ENCODE measurements at regions not wholly inside any gene's neighbourhood (a gene's known extent, or its start where the extent isn't known, plus 50 kb on each side); places are given as distances from the start of the nearest gene placed in this dataset.
"Not testable (repeated sequence)": the region's sequence is repeated elsewhere in the genome, so short reads cannot be mapped to it uniquely, and the experiment has no call there.

DNA sequence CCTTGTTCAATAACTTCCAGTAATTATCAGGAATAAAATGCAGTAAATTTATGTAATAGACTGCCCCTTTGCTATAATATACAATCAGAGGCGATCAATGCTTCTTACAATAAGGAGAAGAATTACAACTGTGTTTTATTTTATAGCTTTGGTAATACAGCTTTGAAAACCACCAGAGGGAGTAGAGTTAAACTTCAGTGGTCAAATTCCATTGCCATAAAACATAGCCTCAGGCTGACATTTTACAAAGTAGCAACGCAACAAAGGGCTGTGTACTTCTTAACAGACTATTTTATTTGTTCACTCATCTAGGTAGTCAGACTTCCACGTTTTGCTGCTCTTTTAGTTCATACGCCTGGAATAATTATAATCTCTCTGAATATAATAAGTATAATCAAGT is 58.5 kb downstream of the TEX13C start:
- no peak for DNase-seq

DNA sequence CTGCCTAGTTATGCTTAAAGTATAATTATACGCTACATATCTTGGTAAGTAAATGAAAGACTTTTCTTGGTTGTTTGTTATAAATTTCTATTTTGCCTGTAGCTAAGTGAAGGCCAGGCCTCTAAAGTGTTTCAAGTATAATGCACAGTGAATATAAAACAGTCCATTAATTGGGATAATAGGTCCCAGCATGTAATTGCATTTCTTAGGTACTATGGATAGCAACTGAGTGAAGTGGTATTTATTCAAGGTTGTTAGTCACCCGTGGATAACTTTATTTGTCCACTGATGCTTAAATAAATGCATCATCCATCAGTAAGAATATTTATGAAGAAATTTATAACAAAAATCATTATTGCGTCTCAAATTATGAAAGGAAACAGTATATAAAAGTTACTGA is 59.1 kb downstream of the TEX13C start:
- no peak for DNase-seq

DNA sequence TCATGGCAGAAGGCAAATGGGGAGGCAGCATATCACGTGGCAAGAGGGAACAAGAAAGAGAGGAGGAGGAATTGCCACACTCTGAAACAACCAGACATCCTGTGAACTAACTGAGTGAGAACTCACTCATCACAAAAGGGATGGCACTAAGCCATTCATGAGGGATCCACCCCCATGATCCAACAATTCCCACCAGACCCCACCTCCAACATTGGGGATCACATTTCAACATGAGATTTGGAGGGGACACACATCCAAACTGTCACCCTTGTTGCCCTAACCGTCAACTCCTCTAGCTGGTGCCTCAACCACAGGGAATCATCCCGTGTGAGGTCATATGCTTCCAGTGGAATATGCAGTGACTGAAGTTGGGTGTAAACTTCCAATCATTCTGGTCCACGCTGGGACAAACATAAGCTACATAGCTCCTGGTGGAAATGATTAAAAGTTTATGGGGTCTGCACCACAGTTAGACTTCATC is 62.5 kb downstream of the TEX13C start:
- DNase-seq: no peak

DNA sequence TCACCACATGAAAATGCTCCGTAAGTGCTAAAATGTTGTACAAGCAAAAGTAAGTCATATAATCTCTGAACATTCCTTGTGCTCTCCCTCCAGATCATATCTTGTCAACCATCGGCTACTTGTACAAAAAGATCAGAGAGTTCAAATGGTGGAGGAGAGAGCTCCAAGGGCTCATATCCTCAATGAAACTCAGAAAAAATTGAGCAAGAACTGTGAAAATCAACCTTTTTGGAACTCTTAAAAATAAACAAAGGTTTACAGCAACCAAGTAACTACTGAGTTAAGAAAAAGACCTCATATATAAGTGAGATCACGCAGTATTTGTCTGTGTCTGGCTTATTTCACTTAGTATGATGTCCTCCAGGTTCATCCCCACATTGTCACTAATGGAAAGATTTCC is 63.2 kb downstream of the TEX13C start:
- no peak for DNase-seq

DNA sequence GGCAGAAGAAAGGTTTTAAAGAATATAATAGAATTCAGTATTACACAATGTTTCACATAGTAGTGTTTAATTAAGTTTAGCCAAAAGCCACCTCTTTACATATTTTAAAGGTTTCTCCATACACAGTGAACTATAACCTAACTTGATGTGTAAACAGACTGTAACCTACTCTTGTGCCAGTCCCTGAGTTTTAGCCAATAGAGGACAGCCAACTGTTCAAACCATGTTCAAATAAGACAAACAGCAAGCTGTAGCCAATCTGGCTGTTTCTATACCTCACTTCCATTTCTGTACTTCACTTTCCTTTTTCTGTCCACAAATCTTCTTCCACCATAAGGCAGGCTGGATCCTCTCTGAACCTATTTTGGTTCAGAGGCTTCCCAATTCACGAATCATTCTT is 65.2 kb downstream of the TEX13C start:
- no peak for DNase-seq

DNA sequence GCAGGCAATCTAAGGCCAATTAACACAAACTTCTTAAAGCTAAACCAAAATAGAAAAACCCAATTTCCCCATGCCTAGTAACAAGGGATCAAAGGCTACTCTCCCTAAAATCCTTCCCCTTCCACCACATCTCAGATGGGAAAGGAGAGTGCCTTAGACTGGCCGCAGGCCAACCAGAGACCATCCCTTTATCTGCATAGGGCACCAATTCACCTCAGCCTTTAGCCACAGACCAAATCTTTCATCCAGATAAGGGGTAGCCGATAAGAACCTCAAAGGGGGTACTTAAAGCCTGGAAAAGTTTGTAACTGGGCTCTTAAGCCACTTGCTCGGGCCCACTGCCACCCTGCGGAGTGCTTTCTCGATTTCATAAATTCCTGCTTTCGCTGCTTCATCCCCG is 68.3 kb downstream of the TEX13C start:
- no peak for DNase-seq

DNA sequence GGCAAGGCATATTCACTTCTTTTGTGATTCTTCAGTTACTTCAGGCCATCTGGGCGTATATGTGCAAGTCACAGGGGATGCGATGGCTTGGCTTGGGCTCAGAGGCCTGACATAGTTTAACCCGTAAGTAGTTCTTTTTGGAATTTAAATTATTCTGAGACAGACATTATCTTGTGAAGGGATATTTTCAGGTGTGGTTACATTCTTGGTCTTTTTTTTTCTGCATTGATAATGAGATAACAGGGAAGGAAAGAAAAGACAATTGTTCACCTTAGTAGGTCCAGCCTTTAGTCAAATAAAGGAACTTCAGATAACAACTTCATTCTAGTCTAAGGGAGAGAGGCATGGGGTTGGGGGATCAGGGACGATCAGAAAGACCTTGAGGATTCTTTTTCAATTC is 74.8 kb downstream of the TEX13C start:
- no peak for DNase-seq

DNA sequence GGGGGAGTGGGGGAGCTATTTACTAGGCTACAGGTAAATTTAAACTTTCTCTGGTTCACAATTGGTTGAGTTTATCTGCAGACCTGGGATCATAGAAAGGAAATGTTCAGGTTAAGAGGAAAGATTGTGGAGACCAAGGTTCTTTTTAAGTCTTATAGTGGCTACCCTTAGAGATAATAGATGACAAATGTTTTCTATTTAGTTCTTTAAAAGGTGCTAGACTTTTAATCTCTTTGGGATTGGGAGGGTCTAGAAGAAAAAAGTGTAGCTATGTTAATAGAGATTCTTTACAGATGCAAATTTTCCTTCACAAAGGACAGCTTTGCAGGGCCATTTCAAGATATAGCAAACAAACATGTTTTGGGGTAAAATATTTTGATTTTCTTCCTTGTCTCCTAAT is 76.0 kb downstream of the TEX13C start:
- DNase-seq: no peak

DNA sequence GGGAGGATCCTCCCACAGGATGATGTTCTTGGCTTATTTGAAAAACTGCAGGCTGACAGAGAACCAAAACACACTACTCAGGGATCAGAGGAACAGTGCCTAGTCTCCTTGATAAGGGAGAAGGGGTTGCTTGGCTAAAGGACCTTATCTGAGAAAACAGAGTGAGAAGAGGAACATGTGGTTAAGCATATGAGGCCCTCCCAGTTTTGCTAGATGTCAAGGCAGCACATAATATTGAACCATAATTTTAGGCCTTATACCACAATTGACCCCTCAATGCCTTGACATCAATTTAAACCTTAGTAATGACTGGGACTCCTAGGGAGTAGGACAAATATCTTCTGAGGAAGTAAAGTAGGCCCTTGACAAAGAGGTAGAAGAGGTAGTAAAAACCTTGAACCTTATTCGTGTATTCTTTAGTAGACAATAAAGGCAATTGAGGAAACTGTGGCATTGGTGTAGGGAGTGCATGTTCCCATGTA is 79.3 kb downstream of the TEX13C start:
- DNase-seq: no peak

DNA sequence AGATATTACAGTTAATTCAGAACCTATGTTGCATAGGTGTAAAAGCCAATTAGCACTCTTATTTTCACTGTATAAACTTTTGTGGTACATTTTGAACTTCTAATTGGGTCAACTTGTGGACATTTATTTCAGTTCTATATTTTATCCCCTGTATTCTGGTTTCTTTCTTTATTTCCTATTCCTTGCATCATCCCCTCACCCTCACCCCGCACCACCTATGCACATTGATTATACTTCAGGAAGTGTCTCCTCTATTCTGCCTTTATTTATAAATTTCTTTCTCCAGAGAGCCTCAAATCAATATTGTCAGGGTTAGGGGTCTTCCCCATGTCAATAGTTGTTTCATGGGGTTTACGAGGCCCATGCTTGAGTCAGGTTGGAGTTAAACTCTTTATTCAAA is 83.1 kb downstream of the TEX13C start:
- no peak for DNase-seq

DNA sequence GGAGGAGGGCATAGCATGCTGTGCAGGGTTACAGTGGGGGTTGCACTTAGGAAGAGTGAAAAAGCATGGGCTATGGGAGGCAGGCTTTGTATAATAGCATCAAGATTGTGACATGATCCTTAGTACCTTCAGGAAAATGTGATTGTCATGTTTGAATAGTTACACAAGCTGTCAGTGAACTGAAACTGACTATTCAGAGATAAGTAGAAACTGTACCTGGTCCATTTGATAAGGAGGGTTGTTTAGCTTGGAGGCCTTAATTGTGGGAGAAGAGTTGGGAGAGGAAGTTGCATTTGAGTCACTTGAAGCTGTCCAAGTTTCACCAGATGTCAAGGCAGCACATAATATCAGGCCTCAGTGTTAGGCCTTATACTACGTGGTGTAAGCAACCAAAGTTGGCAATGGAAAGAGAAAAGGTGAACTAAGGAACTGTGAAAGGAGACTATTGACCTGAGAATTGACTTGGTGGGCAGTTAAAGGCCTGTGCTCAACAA is 85.0 kb downstream of the TEX13C start:
- no peak for DNase-seq

DNA sequence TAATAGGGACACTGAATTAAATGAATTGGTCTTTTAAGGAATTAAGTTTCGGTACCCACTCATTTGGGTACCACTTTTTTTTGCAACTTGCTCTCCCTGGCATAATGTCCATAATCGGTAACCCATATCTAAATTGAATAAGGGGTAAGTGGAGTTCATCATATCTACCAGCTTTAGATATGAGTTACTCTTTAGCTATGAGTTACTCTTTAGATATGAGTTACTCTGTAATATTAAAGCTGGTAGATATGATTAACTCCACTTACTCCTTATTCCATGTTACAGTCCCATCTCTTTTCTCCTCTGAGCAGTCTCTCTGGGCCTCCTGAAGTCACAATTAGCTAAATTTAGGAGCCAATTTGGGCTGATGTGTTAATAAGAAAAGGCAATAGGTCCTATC is 85.7 kb downstream of the TEX13C start:
- DNase-seq: no peak

DNA sequence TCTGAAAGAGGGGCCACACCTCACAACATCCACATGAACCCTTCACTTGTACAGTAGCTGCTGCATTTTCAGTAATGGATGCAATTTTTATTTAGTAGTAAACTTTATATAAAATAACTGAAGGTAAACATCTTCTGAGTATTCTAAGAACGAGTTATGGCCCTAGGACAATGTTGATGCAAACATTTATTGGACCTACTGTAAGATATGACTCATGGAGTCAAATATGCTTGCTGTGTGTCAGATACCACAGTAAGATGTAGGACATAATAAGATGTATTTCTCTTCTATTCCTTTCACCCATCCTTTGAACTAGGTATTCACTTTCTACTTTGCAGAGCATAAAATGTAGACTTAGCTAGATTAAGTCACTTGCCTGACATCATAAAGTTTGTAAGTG is 87.6 kb downstream of the TEX13C start:
- no peak for DNase-seq

DNA sequence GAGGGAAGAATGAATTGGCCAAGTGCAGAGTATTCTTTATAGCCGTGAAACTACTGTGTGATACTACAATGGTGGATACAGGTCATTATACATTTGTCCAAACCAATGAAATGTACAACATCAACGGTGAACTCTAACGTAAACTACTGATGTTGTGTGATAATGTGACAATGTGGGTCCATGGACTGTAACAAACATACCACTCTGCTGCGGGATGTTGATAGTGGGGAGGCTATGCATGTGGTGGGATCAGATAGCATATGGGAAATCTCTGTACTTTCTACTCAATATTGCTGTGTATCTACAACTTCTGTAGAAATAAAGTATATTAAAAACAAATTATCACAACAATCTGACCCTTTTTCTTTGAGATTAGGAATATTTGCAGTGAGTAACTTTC is 101.1 kb downstream of the TEX13C start:
- DNase-seq: no peak

DNA sequence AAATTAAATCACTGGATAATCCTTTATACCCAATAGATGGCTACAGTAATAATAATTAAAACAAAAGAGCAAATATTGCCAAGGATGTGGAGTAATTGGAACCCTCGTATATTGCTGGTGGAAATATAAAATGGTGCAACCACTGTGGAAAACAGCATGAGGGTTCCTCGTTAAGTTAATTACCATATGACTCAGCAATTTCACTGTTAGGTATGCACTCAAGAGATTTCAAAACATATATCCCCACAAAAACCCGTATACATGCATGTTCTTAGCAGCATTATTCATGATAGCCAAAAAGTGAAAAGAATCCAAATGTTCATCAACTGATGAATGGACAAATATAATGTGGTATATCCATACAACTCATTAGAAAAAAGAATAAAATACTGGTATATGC is 103.3 kb downstream of the TEX13C start:
- no peak for DNase-seq

DNA sequence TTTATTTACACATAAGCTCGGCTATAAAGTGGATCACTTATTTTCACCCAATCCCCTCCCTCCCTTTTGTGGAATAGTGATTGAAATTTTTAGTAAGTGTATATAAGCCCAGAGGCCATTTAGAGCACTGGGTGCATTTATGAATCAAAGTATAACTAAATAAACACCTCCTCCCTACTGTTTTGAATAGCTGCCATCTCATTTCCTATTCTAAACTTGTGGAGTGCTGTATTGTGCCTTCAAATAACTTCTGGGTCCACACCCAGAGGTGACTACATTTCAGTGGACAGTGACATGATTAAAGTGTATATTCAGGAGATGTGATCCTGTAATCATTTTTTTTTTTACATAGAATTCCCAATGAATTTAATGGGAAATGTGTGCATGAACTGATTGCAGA is 104.9 kb downstream of the TEX13C start:
- no peak for DNase-seq

DNA sequence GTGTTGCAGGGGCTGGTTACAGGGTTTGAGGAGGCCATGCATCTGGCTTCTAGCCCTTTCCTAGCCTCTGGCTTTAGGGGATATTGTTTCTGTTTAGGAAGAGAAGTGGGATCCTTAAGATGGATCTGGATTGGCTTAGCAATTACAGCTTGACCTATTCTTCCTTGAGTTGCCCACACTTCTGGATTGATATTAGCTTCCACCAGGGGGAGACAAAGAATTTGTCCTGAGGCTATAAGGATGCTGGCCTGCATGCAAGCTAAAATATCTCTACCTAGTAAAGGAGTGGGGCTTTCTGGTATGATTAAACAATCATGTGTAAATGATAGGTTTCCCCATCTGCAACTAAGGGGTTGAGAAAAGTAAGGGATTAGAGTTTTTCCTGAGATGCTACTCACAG is 117.2 kb downstream of the TEX13C start:
- DNase-seq: no peak

DNA sequence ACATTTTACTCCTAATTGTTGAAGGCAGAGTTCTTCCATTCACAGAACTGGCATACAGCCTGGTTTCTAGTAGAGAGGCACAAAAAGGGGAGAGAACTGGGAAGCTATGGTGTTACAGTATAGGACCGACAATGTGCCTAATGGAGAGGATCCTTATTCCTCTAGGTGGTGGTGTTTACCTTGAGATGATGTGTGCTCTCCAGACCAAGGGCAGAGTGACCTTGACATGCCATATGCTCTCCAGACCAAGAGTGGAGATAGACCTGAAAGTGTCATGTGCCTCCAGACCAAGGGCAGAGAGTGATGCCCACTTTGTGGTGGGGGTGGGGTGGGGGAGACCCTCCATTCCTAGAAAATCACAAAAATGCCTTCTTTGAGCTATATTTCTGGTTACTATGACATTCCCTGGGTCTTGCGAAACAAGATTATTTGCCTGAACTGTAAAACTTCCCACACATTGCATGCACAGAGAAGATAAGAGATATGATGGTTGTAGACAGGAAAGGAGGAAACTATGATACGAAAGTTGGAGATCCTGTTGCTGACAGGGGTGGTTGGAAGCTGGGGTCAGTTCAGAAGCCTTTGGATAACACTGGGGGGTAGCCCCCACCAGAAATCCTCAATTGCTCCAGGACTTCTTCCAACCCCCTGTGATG is 119.7 kb downstream of the TEX13C start:
- no peak for DNase-seq

DNA sequence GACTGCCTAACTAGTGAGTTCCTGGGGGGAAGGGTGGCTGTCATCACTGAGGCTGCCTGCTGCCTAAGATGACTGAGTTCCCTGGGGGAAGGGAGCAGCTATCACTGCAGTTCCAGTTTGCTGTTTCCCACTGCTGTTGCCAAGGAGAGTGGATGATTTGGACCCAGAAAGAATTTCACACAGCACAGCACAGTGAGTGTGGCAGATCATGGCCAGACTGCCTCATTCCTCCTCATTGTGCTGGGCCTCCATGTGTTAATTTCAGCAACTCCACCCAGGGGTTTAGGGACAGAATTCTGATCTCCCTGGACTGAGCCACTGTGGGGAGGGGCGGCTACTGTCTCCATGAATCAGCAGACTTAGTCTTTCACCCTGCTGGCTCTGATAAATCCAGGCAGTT is 125.0 kb downstream of the TEX13C start:
- DNase-seq: no peak

DNA sequence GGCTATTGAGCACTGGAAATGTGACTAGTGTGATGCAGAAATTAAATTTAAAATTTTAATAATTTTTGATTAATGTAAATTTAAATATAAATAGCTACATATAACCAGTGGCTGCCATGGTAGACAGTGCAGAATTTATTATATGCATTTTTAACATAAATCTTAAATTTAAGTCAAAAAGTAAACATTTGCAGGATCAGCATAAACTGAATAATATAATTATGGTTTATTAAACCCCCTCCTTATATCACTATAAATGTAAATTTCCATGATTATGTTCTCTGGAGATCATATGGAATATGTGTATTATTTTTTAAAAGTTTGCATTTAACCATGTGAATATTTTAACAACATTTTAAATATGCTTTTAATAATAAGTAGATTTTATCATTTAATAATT is 155.8 kb downstream of the TEX13C start:
- DNase-seq: no peak

DNA sequence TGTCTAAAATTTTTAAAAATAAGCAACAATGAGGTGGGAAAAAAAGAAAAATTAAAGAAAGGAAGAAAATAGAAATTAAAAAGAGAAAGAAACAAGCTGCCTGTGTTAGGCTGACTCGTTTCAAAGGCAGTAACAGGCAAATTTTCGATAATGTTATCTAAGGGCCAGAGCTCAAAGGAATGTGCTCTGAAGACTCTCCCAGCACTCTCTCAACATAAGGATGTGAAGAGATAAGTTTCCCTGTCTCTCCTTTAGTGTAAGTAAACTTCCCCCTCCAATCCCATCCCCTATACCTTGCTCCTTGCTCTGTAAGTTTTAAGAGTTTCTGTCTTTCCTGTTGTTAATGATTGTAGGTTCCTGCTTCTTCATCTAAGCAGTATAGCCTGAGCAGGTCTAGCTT is 172.8 kb downstream of the TEX13C start:
- DNase-seq: no peak

DNA sequence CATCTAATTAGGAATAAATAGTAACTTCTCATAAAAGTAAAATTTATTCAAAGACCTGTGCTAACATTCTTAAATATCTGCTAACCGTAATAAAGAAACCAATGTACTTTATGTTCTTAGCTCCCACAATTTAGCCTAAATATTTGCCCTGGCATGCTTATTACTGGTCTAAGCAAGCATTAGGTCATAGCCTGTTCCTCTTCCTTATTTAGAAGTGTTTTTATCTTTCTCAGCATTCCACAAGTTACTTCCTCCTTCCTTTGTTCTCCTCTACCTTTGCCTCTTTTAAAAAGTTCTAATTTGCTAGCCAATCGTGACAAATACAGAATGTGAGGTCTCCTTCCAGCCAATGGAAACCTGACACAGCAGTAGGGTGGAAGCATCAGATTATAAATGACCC is 173.3 kb downstream of the TEX13C start:
- not testable (repeated sequence) for DNase-seq

DNA sequence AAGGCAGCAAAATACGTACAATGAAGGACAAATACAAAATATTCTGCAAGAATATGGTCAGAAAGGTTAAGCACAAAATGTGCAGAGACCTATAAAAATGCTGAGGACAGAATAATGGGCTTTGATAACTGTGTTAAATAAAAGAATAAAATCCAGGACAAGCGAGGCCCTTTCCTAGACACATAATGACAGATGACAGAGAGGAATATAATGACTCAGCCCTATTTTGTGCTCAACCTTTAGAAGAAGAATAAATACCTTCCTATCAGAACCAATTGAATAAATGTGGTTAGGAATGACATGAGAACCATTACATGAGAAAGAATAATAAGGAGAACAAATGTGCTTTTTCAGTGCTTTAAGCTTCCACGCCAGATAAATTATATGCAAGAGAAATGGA is 178.0 kb downstream of the TEX13C start:
- no peak for DNase-seq

DNA sequence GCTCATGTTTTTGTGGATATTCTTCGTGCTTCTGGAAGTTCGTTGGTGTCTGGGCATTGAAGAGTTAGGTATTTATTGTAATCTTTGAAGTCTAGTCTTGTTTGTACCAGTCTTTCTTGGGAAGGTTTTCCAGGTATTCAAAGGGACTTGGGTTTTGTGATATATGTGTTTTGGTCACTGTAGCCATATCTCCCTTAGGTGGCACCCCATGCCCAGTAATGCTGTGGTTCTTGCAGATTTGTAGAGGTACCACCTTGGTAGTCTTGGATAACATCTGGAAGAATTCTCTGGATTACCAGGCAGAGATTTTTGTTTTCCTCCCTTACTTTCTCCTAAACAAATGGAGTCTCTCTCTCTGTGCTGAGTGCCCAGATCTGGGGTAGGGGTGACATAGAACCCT is 184.1 kb downstream of the TEX13C start:
- no peak for DNase-seq

DNA sequence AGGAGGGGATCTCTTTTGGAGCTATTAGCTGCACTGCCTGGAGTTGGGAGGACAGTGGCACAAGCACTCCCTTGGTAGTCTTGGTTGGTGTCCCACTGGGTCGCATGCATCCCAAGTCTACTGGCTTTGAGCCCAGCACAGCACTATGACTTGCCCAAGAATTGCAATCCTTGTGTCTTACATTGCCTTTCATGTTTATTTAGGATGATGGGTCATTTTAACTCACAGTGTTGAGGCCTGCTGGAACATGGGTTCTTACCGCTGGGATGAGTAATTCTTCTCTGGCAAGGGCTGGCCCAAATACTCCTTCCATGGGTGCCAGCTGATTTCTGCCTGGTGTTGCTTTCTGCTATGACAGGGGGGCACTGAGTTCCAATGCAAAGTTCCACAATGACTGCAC is 185.5 kb downstream of the TEX13C start:
- no peak for DNase-seq

Data from HCEC 1CT (cell line).